ENCODE measurements at regions not wholly inside any gene's neighbourhood (a gene's known extent, or its start where the extent isn't known, plus 50 kb on each side); places are given as distances from the start of the nearest gene placed in this dataset.

- H3K27ac ChIP-seq (ENCODE audit: low read depth in 1 of 2, low read length in 2 of 2) = no peak overlapping the region
- Mint-ChIP-seq H3K9me3 (peaks cover 0 to 6% (median 0%) of the 10 kb centered on the region in 7 donors), H3K4me1 (no peaks in the 10 kb centered on the region), H3K27me3 (ENCODE audit: low read depth in 3 of 3) (peaks cover 2 to 11% (median 4%) of the 10 kb centered on the region in 3 donors), H3K4me3 (no peak overlapping the region), H3K27ac (no peak overlapping the region), H3K36me3 (no peaks in the 10 kb centered on the region)
- H3K36me3 ChIP-seq (replicated peaks in 1 of 2; ENCODE audit: control insufficient read depth in 1 of 2, insufficient read depth in 2 of 2, low read length in 2 of 2) = no peaks in the 10 kb centered on the region
- H2AFZ ChIP-seq (ENCODE audit: insufficient read depth, low read depth, low read length, poor library complexity, severe bottlenecking) = no peak overlapping the region
- H3K9me3 ChIP-seq (replicated peaks in 1 of 2; ENCODE audit: control insufficient read depth in 1 of 2, insufficient read depth in 1 of 2, low read length in 2 of 2) = no peaks in the 10 kb centered on the region
- no peak overlapping the region for H3K4me3 ChIP-seq (replicated peaks in 1 of 3; ENCODE audit: low read depth in 2 of 3, low read length in 3 of 3)
- no peak for DNase-seq
- H3K4me1 ChIP-seq (ENCODE audit: control insufficient read depth in 1 of 2, insufficient read depth in 2 of 2, low read length in 2 of 2) = no peaks in the 10 kb centered on the region
- no peaks in the 10 kb centered on the region for H3K79me2 ChIP-seq (ENCODE audit: insufficient read depth, low read length)
- WGBS (ENCODE audit: insufficient coverage) = 82% methylated on average over 1 of the region's 3 CpGs
- TF ChIP-seq CTCF (IDR thresholded peaks at IDR 0.05) = no peak
- intact Hi-C loops (cut with micrococcal nuclease) = no loop called here
- H3K9ac ChIP-seq (ENCODE audit: insufficient read depth, low read length, poor library complexity, severe bottlenecking) = no peak overlapping the region
- no peaks in the 10 kb centered on the region for H3K27me3 ChIP-seq (ENCODE audit: control insufficient read depth in 2 of 2, insufficient read depth in 2 of 2, low read length in 2 of 2)
- H3K4me2 ChIP-seq (replicated peaks; ENCODE audit: extremely low read depth, low read length, poor library complexity, severe bottlenecking) = no peak overlapping the region
- H4K20me1 ChIP-seq (ENCODE audit: insufficient read depth, low read length) = no peaks in the 10 kb centered on the region
Measured at GRCh38 chr1:5690291-5690690, 301.9 kb downstream of the NPHP4 start.

- DNase-seq = no peak
- H4K20me1 ChIP-seq (ENCODE audit: insufficient read depth, low read length) = no peaks in the 10 kb centered on the region
- no peak overlapping the region for H3K4me2 ChIP-seq (replicated peaks; ENCODE audit: extremely low read depth, low read length, poor library complexity, severe bottlenecking)
- H3K4me1 Mint-ChIP-seq = no peaks in the 10 kb centered on the region
- no peak overlapping the region for H3K27ac ChIP-seq (ENCODE audit: low read depth in 1 of 2, low read length in 2 of 2)
- no peaks in the 10 kb centered on the region for H3K36me3 Mint-ChIP-seq
- H3K27ac Mint-ChIP-seq = no peak overlapping the region
- intact Hi-C loops (cut with micrococcal nuclease) = no loop called here
- 81% methylated on average over 21 of the region's 28 CpGs for WGBS (ENCODE audit: insufficient coverage)
- no peak for TF ChIP-seq CTCF (IDR thresholded peaks at IDR 0.05)
- H3K4me3 Mint-ChIP-seq = no peak overlapping the region
- no peaks in the 10 kb centered on the region for H3K79me2 ChIP-seq (ENCODE audit: insufficient read depth, low read length)
- peaks cover 2 to 11% (median 9%) of the 10 kb centered on the region in 3 donors for H3K27me3 Mint-ChIP-seq (ENCODE audit: low read depth in 3 of 3)
- no peak overlapping the region for H2AFZ ChIP-seq (ENCODE audit: insufficient read depth, low read depth, low read length, poor library complexity, severe bottlenecking)
- no peaks in the 10 kb centered on the region for H3K27me3 ChIP-seq (ENCODE audit: control insufficient read depth in 2 of 2, insufficient read depth in 2 of 2, low read length in 2 of 2)
- H3K4me3 ChIP-seq (replicated peaks in 1 of 3; ENCODE audit: low read depth in 2 of 3, low read length in 3 of 3) = no peak overlapping the region
- H3K9ac ChIP-seq (ENCODE audit: insufficient read depth, low read length, poor library complexity, severe bottlenecking) = no peak overlapping the region
- peaks cover 0 to 6% (median 0%) of the 10 kb centered on the region in 7 donors for H3K9me3 Mint-ChIP-seq
- H3K36me3 ChIP-seq (replicated peaks in 1 of 2; ENCODE audit: control insufficient read depth in 1 of 2, insufficient read depth in 2 of 2, low read length in 2 of 2) = no peaks in the 10 kb centered on the region
- H3K9me3 ChIP-seq (replicated peaks in 1 of 2; ENCODE audit: control insufficient read depth in 1 of 2, insufficient read depth in 1 of 2, low read length in 2 of 2) = no peaks in the 10 kb centered on the region
- H3K4me1 ChIP-seq (ENCODE audit: control insufficient read depth in 1 of 2, insufficient read depth in 2 of 2, low read length in 2 of 2) = no peaks in the 10 kb centered on the region
Measured at GRCh38 chr1:5688081-5689077, 303.8 kb downstream of the NPHP4 start.
